ENCODE measurements at regions not wholly inside any gene's neighbourhood (a gene's known extent, or its start where the extent isn't known, plus 50 kb on each side); places are given as distances from the start of the nearest gene placed in this dataset.

DNA sequence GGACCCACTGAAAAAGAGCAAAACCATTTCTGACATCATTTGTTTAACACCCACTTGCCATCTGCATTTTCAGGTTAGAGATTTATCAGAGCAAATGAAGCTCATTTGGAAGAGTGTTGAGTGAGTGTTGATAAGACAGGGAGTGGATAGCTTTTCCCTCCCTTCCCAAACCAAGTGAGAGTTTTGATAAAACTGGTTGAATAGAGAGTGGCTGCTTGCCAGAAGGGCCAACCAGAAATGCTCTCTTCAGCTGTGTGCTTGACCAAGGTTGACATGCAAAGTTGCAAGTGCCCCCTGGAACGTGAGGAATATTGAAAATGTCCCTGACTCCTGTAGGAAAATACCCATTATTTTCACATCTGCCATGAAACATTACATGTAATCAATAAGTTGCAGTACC, 1487.0 kb upstream of the FLRT2 start:
- H3K27ac Mint-ChIP-seq (ENCODE audit: low read depth, unreplicated experiment), result no peak overlapping the region
- no peak overlapping the region for H3K4me3 Mint-ChIP-seq (ENCODE audit: unreplicated experiment)
- DNase-seq (ENCODE audit: unreplicated experiment), result no peak
- no peaks in the 10 kb centered on the region for H3K4me1 Mint-ChIP-seq (ENCODE audit: insufficient read depth, unreplicated experiment)
- TF ChIP-seq CTCF (IDR thresholded peaks at IDR 0.05; ENCODE audit: unreplicated experiment), result no peak
- BruUV-seq (replicated peaks), result no TSS peak
- no peaks in the 10 kb centered on the region for H3K36me3 Mint-ChIP-seq (ENCODE audit: insufficient read depth, unreplicated experiment)
- POLR2A ChIA-PET, result no interaction called here
- CTCF ChIA-PET, result interaction anchor here (0.6 kb wide), 1 partner anchor 479 kb away, joined by 4 read pairs; no protein-coding TSS in a partner anchor
- no peaks in the 10 kb centered on the region for H3K9me3 Mint-ChIP-seq (ENCODE audit: unreplicated experiment)
- H3K27me3 Mint-ChIP-seq (ENCODE audit: insufficient read depth, unreplicated experiment), result no peaks in the 10 kb centered on the region
- intact Hi-C loops (cut with micrococcal nuclease), result no loop called here

DNA sequence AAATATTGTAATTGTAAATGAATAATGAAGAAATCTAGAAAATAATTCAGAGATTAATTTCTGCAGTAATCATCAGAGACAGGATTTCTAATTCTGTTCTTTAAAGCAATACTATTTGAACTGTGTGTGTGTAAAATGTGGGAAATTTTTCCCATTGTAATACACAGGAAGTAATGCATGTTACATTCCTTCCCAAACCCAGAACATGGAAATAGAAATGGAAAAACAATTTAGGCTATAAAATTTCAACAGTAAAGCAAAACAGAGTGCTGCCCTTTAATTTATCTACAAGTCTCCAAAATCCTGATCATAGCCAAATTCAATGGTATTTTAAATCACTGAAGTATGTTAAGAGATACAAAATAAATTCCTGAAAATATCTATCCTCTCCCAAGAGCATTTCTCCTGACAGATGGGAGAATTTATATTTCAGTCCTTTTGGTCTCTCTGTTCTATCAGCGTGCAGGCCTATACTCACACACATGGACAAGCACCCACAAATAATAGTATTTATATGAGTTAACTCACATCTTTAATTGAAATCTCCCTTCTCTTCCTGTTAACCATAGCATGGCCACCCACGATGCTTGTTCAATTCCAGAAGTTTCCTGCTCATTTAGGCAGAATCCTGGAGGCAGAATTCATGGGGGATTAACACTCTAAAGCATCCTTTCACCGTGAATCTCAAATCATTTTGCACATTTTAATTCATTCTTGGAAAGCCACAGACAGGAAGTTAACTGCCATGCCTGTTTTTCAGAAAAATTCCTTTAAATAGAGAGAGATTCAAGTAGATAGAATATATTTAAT, 1465.4 kb upstream of the FLRT2 start:
- Mint-ChIP-seq H3K27me3 (ENCODE audit: insufficient read depth, unreplicated experiment) (no peaks in the 10 kb centered on the region), H3K27ac (ENCODE audit: low read depth, unreplicated experiment) (no peak overlapping the region), H3K4me1 (ENCODE audit: insufficient read depth, unreplicated experiment) (peaks cover 10% of the 10 kb centered on the region), H3K36me3 (ENCODE audit: insufficient read depth, unreplicated experiment) (peaks cover 6% of the 10 kb centered on the region), H3K9me3 (ENCODE audit: unreplicated experiment) (no peaks in the 10 kb centered on the region), H3K4me3 (ENCODE audit: unreplicated experiment) (no peak overlapping the region)
- no peak for DNase-seq (ENCODE audit: unreplicated experiment)
- no TSS peak for BruUV-seq (replicated peaks)
- CTCF ChIA-PET, result no interaction called here
- intact Hi-C loops (cut with micrococcal nuclease), result no loop called here
- POLR2A ChIA-PET, result no interaction called here
- TF ChIP-seq CTCF (IDR thresholded peaks at IDR 0.05; ENCODE audit: unreplicated experiment), result no peak

DNA sequence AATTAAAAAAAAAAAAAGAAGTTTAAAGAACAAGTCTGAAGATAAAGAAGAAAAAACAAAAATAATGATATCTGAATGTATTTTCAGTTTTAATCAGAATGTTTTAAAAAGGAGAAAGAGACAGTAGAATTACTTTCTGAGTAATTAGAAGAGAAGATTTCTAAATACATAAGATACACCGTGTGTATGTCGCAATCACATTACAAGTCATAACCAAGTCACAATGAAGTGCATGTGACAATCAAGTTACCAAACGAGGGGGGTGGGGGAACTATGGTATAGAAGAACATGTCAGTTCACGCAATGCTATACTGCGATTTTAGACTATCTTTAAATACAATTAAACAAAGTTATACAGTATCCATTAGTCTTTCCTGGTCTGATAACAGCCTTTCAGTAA, 1464.1 kb upstream of the FLRT2 start:
- peaks cover 6% of the 10 kb centered on the region for H3K36me3 Mint-ChIP-seq (ENCODE audit: insufficient read depth, unreplicated experiment)
- no peaks in the 10 kb centered on the region for H3K9me3 Mint-ChIP-seq (ENCODE audit: unreplicated experiment)
- ChIA-PET CTCF (no interaction called here), POLR2A (no interaction called here)
- BruUV-seq (replicated peaks), result no TSS peak
- intact Hi-C loops (cut with micrococcal nuclease), result no loop called here
- H3K4me1 Mint-ChIP-seq (ENCODE audit: insufficient read depth, unreplicated experiment), result peaks cover 10% of the 10 kb centered on the region
- H3K27ac Mint-ChIP-seq (ENCODE audit: low read depth, unreplicated experiment), result no peak overlapping the region
- no peak for TF ChIP-seq CTCF (IDR thresholded peaks at IDR 0.05; ENCODE audit: unreplicated experiment)
- no peaks in the 10 kb centered on the region for H3K27me3 Mint-ChIP-seq (ENCODE audit: insufficient read depth, unreplicated experiment)
- H3K4me3 Mint-ChIP-seq (ENCODE audit: unreplicated experiment), result no peak overlapping the region
- peak; percentile 40 for DNase-seq (ENCODE audit: unreplicated experiment)

GRCh38 chr14:84068288-84068687, 1461.7 kb upstream of the FLRT2 start:
- H3K27me3 Mint-ChIP-seq (ENCODE audit: insufficient read depth, unreplicated experiment), result no peaks in the 10 kb centered on the region
- no peak for TF ChIP-seq CTCF (IDR thresholded peaks at IDR 0.05; ENCODE audit: unreplicated experiment)
- no peak overlapping the region for H3K27ac Mint-ChIP-seq (ENCODE audit: low read depth, unreplicated experiment)
- peaks cover 10% of the 10 kb centered on the region for H3K4me1 Mint-ChIP-seq (ENCODE audit: insufficient read depth, unreplicated experiment)
- H3K4me3 Mint-ChIP-seq (ENCODE audit: unreplicated experiment), result no peak overlapping the region
- intact Hi-C loops (cut with micrococcal nuclease), result no loop called here
- BruUV-seq (replicated peaks), result no TSS peak
- ChIA-PET CTCF (no interaction called here), POLR2A (no interaction called here)
- DNase-seq (ENCODE audit: unreplicated experiment), result no peak
- peaks cover 6% of the 10 kb centered on the region for H3K36me3 Mint-ChIP-seq (ENCODE audit: insufficient read depth, unreplicated experiment)
- H3K9me3 Mint-ChIP-seq (ENCODE audit: unreplicated experiment), result no peaks in the 10 kb centered on the region
